HG03060 (cell line): ENCODE measurements at regions not wholly inside any gene's neighbourhood (a gene's known extent, or its start where the extent isn't known, plus 50 kb on each side); places are given as distances from the start of the nearest gene placed in this dataset.

Experiments used
- ATAC-seq: cut with Tn5 transposase; IDR thresholded peaks from one replicate; pipeline ENCODE4 v1.9.1; 2021; ENCODE audit warnings: low read depth, moderate number of reproducible peaks; ENCODE audit not compliant: unreplicated experiment

GRCh38 chr18:78766651-78767533 lies 212.7 kb upstream of the SALL3 start:
- ATAC-seq = no peak

GRCh38 chr18:78767648-78768071 lies 212.0 kb upstream of the SALL3 start:
- ATAC-seq = no peak

- no peak for ATAC-seq
These were observed 211.4 kb upstream of the SALL3 start for GRCh38 chr18:78768221-78768620.

- ATAC-seq = no peak
These were observed 210.7 kb upstream of the SALL3 start for GRCh38 chr18:78768656-78769501.

GRCh38 chr18:78769502-78770105 lies 210.0 kb upstream of the SALL3 start:
- no peak for ATAC-seq

GRCh38 chr18:78770139-78770822 lies 209.3 kb upstream of the SALL3 start:
- no peak for ATAC-seq

- no peak for ATAC-seq
These were observed 208.8 kb upstream of the SALL3 start for GRCh38 chr18:78770823-78771139.

- no peak for ATAC-seq
These were observed 207.9 kb upstream of the SALL3 start for GRCh38 chr18:78771496-78772359.

- no peak for ATAC-seq
These were observed 207.0 kb upstream of the SALL3 start for GRCh38 chr18:78772360-78773302.

- no peak for ATAC-seq
These were observed 206.3 kb upstream of the SALL3 start for GRCh38 chr18:78773303-78773755.

GRCh38 chr18:78773819-78774218 lies 205.8 kb upstream of the SALL3 start:
- ATAC-seq = no peak

GRCh38 chr18:78774741-78775141 lies 204.9 kb upstream of the SALL3 start:
- ATAC-seq = no peak

- ATAC-seq = no peak
These were observed 203.5 kb upstream of the SALL3 start for GRCh38 chr18:78776151-78776550.

GRCh38 chr18:78776706-78777285 lies 202.8 kb upstream of the SALL3 start:
- ATAC-seq = no peak

GRCh38 chr18:78777992-78778391 lies 201.6 kb upstream of the SALL3 start:
- ATAC-seq = no peak

GRCh38 chr18:78778651-78779050 lies 201.0 kb upstream of the SALL3 start:
- no peak for ATAC-seq

- ATAC-seq = no peak
These were observed 199.5 kb upstream of the SALL3 start for GRCh38 chr18:78779996-78780718.
